ENCODE measurements at regions not wholly inside any gene's neighbourhood (a gene's known extent, or its start where the extent isn't known, plus 50 kb on each side); places are given as distances from the start of the nearest gene placed in this dataset.

DNA sequence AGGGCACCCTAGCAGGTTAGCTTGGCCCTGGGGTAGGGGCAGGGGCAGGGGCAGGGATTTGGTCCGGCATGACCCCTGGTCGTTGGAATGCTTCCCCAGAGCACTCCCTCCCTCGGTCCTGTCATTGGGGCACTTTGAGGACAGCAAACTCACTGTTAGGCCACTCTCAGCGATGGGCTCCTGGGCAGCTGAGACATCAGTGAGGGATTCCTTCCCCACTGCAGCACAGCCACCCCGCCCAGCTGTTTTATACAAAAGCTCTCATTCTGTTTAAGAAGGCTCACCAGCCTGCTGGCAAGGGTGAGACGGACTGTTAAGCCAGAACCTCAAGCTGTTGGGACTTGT, 86.9 kb upstream of the F3 start:
- Mint-ChIP-seq H3K27ac (ENCODE audit: unreplicated experiment) (no peak overlapping the region), H3K4me1 (ENCODE audit: unreplicated experiment) (peaks cover 15% of the 10 kb centered on the region), H3K27me3 (ENCODE audit: unreplicated experiment) (no peaks in the 10 kb centered on the region), H3K9me3 (ENCODE audit: unreplicated experiment) (peaks cover 4% of the 10 kb centered on the region), H3K4me3 (ENCODE audit: unreplicated experiment) (no peak overlapping the region), H3K36me3 (ENCODE audit: unreplicated experiment) (peaks cover 4% of the 10 kb centered on the region)
- no peak for DNase-seq (ENCODE audit: extremely low spot score, unreplicated experiment)
- TF ChIP-seq CTCF (IDR thresholded peaks at IDR 0.05), result no peak

DNA sequence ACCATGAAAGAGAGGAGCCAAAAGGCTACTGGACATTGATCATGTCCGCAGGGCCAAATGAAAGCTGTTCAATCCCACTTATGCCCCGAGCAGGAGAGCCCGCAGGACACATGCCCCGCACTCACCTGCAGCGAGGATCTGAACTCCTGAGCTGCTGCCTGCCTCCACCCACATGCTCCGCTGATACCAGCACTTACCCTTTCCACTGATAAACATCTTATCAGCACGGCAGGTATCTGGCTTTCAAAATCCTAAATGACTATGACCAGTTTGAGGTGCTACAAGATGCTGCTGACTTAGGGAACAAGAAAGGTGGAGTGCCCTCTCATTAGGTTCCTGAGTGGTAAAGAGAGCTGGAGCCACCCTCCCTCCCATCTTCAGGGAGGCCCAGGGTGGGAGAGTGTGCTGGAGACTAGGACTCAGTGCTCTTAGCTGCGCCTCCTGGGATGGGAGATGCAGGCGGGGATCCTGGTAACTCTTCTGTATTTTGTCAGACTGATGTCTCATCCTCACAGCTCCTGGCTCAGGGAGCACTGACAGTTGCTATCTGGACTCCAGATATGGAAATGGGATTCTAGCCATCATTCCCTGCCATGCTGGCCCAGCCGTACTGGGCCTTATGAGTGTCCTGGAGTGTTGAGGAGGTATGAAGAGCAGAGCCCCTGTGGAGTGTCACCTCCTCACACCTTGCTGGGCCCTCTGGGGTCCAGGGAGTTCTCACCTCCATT, 86.4 kb upstream of the F3 start:
- Mint-ChIP-seq H3K9me3 (ENCODE audit: unreplicated experiment) (peaks cover 4% of the 10 kb centered on the region), H3K4me1 (ENCODE audit: unreplicated experiment) (peaks cover 16% of the 10 kb centered on the region), H3K27ac (ENCODE audit: unreplicated experiment) (no peak overlapping the region), H3K36me3 (ENCODE audit: unreplicated experiment) (peaks cover 4% of the 10 kb centered on the region), H3K27me3 (ENCODE audit: unreplicated experiment) (no peaks in the 10 kb centered on the region), H3K4me3 (ENCODE audit: unreplicated experiment) (no peak overlapping the region)
- peak; percentile 21 for DNase-seq (ENCODE audit: extremely low spot score, unreplicated experiment)
- TF ChIP-seq CTCF (IDR thresholded peaks at IDR 0.05), result no peak

- no peaks in the 10 kb centered on the region for H3K36me3 Mint-ChIP-seq (ENCODE audit: unreplicated experiment)
These were observed 82.6 kb upstream of the F3 start for GRCh38 chr1:94624203-94624602.

DNA sequence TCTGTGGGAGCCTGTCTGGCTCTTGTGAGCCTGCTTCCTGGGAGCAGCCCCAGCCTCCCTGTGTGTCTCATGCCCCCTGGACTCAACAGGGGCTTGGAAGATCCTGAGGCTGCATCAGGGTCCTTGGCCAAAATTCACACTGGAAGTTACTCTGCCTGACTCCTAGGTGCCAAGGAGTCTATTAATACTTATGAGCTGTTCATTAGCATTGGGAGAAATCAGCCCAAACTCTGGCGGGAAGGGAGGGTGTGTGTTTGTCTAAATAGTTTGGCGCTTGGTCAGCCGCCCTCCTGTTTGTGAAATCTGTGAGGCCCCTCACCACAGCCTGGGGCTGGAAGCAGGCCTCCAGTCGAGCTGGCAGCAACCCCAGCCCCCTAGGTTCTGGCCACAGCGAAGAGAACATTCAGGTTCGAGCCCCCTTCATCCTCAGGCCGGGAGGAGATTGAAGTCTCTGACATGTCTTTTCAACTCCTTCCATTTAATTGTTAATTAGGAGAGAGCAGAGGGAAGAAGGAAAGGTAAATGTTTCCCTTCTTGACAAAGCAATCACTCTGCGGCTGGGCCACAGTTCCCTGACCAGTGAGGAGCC, 82.1 kb upstream of the F3 start:
- TF ChIP-seq CTCF (IDR thresholded peaks at IDR 0.05), result no peak
- no peaks in the 10 kb centered on the region for H3K36me3 Mint-ChIP-seq (ENCODE audit: unreplicated experiment)
- no peaks in the 10 kb centered on the region for H3K27me3 Mint-ChIP-seq (ENCODE audit: unreplicated experiment)
- H3K4me1 Mint-ChIP-seq (ENCODE audit: unreplicated experiment), result peaks cover 22% of the 10 kb centered on the region
- peak overlapping the region; percentile 66 for H3K27ac Mint-ChIP-seq (ENCODE audit: unreplicated experiment)
- DNase-seq (ENCODE audit: extremely low spot score, unreplicated experiment), result no peak
- peaks cover under 1% of the 10 kb centered on the region for H3K9me3 Mint-ChIP-seq (ENCODE audit: unreplicated experiment)
- no peak overlapping the region for H3K4me3 Mint-ChIP-seq (ENCODE audit: unreplicated experiment)

More at GRCh38 chr1:94624203-94624602, 82.6 kb upstream of the F3 start:
- Mint-ChIP-seq H3K27ac (ENCODE audit: unreplicated experiment) (no peak overlapping the region), H3K4me1 (ENCODE audit: unreplicated experiment) (peaks cover 22% of the 10 kb centered on the region), H3K9me3 (ENCODE audit: unreplicated experiment) (no peaks in the 10 kb centered on the region), H3K27me3 (ENCODE audit: unreplicated experiment) (no peaks in the 10 kb centered on the region), H3K4me3 (ENCODE audit: unreplicated experiment) (no peak overlapping the region)
- no peak for DNase-seq (ENCODE audit: extremely low spot score, unreplicated experiment)
- no peak for TF ChIP-seq CTCF (IDR thresholded peaks at IDR 0.05)

DNA sequence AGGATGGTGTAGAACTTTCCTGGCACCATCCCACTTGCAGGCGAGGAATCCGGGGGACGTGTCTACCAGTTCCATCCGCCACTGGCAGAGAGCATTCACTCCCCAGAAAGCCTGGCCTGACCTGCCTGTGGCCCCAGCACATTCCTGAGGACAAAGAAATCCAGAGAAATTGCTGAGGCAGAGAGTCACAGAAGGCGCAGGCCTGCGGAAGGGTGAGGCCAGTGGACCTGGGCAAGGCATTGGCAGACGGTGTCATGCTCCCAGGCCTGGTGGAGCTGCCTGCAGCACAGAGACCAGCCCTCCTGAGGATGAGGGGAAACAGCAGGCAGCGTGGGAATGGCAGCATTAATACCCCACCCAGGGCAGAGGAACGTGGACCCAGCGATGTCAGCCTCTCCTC, 81.2 kb upstream of the F3 start:
- Mint-ChIP-seq H3K36me3 (ENCODE audit: unreplicated experiment) (peaks cover 6% of the 10 kb centered on the region), H3K27ac (ENCODE audit: unreplicated experiment) (peak overlapping the region; percentile 64), H3K4me3 (ENCODE audit: unreplicated experiment) (no peak overlapping the region), H3K27me3 (ENCODE audit: unreplicated experiment) (no peaks in the 10 kb centered on the region), H3K9me3 (ENCODE audit: unreplicated experiment) (peaks cover 8% of the 10 kb centered on the region), H3K4me1 (ENCODE audit: unreplicated experiment) (peaks cover 22% of the 10 kb centered on the region)
- no peak for TF ChIP-seq CTCF (IDR thresholded peaks at IDR 0.05)
- no peak for DNase-seq (ENCODE audit: extremely low spot score, unreplicated experiment)

Measured in osteocyte (in vitro differentiated cells).